Left ventricle myocardium superior (tissue), 1 donor: ENCODE measurements at regions not wholly inside any gene's neighbourhood (a gene's known extent, or its start where the extent isn't known, plus 50 kb on each side); places are given as distances from the start of the nearest gene placed in this dataset.

Experiments used
- ATAC-seq: fragments of 200-7000 bp; cut with Tn5 transposase; one replicate; pipeline ENCODE4 v1.9.1; 2020; ENCODE audit warnings: mild to moderate bottlenecking, moderate library complexity
- DNase-seq: peaks from one replicate; pipeline ENCODE4 v3.0.0-alpha.2; 2020
- intact Hi-C: fragments of 100-400 bp; cut with micrococcal nuclease; formaldehyde crosslinking; loops from one replicate; pipeline ENCODE4 v1.11.0; 2022
- donor health status: DM: no; HTN: yes; CAD: no; lungs with severe emphysema.

GRCh38 chr6:90439586-90439985 lies 142.9 kb upstream of the BACH2 start:
- intact Hi-C loops = no loop called here

DNA sequence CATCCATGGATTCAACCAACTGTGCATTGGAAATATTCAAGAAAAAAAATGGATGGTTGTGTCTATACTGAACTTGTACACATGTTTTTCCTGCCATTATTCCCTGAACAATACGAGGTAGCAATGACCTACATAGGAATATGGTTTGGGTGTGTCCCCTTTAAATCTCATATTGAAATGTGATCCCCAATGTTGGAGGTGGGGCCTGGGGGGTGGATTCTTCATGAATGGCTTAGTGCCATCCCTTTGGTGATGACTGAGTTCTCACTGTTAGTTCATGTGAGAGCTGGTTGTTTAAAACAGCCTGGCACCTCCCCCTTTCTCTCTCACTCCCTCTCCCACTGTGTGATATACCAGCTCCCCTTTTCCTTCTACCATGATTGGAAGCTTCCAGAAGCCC lies 139.8 kb upstream of the BACH2 start:
- no peak for ATAC-seq
- intact Hi-C loops = no loop called here
- DNase-seq = no peak

More at GRCh38 chr6:90439586-90439985, 142.9 kb upstream of the BACH2 start:
- ATAC-seq (no peak), DNase-seq (no peak)

GRCh38 chr6:90435207-90435899 lies 138.7 kb upstream of the BACH2 start:
- no peak for DNase-seq
- peak; percentile 57 for ATAC-seq
- intact Hi-C loops = no loop called here

DNA sequence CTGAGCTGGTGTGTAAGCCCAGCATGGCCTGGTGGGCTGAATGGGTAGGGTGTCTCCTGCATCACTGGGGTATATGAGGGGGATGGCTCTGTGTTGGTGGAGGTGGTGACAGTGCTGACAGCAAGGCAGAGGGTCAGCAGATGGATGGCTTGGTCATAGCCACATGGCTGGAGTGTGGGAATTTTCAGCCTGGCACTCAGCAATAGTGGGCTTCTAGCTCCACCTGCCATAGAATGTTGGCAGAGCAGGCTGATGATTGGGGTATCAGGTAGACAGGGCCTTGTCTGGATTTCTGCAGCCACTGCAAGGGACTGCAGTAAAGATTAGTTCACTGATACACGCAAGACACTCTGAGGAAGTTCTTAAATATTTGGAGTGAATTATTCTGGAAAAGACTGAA lies 137.5 kb upstream of the BACH2 start:
- ATAC-seq = peak; percentile 69
- intact Hi-C loops = no loop called here
- DNase-seq = no peak

DNA sequence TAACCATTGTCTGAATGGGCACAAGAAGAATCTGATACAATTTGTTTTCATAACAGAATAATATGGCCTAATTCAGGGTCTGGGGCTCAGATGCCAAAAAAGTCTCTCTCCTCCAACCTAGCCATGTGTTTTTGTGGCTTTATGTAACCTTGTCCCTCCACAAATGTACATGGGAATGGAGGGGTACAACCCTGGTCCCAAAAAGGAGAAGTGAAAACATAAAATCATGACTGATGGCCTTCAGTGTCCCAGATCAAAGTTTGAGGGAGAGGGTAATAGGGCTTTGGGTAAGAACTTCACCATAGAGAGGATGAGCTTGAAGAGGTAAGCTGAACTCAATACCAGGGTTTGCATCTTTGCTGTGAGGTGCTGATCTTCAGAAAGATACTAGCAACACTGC lies 136.3 kb upstream of the BACH2 start:
- ATAC-seq (no peak), DNase-seq (no peak)
- intact Hi-C loops = no loop called here

DNA sequence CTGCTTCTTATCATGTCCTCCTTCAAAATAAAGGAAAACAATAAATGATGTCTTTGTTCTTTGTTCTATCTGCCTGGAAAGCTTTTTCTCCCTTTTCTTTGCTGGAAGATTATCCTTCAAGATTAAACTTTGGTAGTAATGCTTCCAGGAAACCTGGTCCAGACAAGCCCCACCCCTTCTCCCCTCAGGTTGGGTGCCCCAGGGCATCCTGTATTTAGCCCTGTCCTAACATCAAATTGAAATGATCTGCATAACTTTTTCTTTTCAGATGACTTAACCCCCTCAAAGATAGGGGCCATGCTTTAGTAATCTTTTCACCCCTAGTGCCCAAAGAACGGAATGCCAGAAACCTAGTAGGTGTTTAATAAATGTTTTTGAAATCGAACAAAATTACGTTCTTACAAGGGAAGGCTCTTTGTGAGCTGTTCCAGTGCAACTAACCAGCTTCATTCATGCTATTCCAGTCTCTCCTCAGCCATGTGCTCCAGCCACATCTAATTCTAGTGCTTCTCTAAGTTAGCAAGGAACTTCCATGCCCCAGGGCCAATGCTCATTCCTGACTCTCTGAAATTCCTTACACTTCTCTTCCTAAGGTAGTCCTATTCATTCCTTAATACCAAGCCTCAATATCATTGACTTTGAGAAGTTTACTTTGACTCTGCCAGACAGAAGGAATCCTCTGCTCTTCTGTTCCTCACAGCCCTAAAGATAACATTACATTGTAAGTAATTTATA lies 135.6 kb upstream of the BACH2 start:
- no peak for DNase-seq
- no peak for ATAC-seq
- intact Hi-C loops = no loop called here

- no peak for ATAC-seq
- intact Hi-C loops = no loop called here
- DNase-seq = no peak
Observed at GRCh38 chr6:90431576-90431975, 134.9 kb upstream of the BACH2 start.

DNA sequence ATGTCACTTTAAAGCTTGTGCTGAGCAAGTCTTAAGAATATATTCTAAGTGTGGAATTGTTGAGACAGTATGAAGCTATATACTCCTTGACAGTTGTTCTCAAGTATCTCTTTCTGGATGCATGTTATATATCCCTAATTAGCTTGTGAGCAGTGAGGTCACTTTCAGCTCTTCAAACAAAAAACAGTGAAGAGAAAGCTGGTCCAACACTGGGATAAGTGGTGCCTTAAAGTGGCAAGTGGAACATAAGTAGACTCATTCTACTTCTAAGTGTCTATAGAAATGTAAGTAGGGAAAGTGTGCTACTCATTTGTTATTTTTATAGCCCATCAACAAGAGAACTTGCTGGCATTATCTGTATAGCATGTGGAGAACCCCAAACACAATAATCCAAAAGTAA lies 133.1 kb upstream of the BACH2 start:
- intact Hi-C loops = no loop called here
- no peak for ATAC-seq

DNA sequence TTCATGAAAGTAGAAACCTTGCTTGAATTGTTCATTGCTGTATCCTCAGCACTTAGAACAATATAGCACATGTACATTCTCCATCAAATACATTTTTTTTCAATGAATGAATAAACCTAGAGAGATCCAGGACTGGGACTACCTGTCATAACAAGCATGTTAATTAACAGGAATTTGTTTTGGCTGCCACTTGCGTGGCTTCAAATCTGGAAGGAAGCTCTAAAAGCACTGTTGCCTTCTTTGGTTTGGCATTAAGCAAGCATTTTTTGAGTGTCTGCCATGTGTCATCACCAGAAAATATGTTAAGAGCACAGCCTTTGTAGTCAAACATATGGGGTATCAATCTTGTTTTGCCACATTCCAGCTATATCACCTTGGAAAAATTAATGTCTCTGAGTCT lies 131.9 kb upstream of the BACH2 start:
- intact Hi-C loops = no loop called here
- DNase-seq (no peak), ATAC-seq (no peak)

More for the DNA sequence above, 133.1 kb upstream of the BACH2 start:
- no peak for DNase-seq

GRCh38 chr6:90425161-90425641 lies 128.6 kb upstream of the BACH2 start:
- no peak for DNase-seq
- intact Hi-C loops = no loop called here
- no peak for ATAC-seq

- intact Hi-C loops = no loop called here
- DNase-seq (no peak), ATAC-seq (no peak)
Observed at GRCh38 chr6:90424580-90424979, 127.9 kb upstream of the BACH2 start.

- ATAC-seq (no peak), DNase-seq (no peak)
- intact Hi-C loops = no loop called here
Observed at GRCh38 chr6:90421666-90422065, 125.0 kb upstream of the BACH2 start.

GRCh38 chr6:90420500-90420899 lies 123.9 kb upstream of the BACH2 start:
- ATAC-seq = no peak
- no peak for DNase-seq
- intact Hi-C loops = no loop called here

- peak; percentile 92 for ATAC-seq
- intact Hi-C loops = no loop called here
- DNase-seq = no peak
Observed at GRCh38 chr6:90417385-90417784, 120.7 kb upstream of the BACH2 start.

- DNase-seq (no peak), ATAC-seq (peak; percentile 75)
- intact Hi-C loops = no loop called here
Observed at GRCh38 chr6:90416322-90416721, 119.7 kb upstream of the BACH2 start.

DNA sequence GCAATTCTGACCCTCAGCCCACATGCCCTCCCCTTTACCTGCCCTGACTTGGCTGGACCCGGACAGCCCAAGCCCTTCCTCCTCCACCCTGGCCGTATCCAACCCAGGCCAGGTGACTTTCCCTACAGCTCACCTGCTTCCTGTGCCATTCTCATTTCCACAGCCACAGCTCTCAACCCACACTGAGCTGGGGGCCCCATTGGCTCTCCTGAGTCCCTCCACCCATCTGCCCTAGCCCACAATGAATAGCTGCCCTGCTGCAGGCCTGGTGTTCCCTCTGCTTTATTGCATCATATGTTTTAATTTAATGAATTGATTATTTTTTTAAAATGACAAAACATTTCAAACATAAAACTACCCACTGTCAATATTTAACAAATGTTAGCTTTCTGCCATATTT lies 118.5 kb upstream of the BACH2 start:
- intact Hi-C loops = no loop called here
- DNase-seq (no peak), ATAC-seq (no peak)

GRCh38 chr6:90414352-90414751 lies 117.7 kb upstream of the BACH2 start:
- no peak for DNase-seq

DNA sequence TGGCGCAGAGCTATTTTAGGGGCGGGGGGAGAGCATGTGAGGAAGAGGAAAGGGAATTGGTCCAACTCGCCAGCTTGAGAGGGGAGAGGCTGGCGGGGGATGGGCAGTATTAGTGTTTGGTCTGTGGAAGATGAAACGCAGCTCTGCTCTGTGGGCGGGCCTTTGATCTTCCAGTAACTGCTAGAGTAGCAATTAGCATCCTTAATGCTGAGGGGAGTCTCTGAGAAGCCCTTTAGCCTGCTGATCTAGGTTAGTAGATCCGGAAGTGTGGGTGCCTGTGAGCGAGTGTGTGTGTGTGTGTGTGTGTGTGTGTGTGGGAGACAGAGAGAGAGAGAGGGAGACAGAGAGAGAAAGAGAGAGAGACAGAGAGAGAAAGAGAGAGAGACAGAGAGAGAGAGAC lies 117.2 kb upstream of the BACH2 start:
- peak; percentile 28 for ATAC-seq
- intact Hi-C loops = no loop called here
- DNase-seq = no peak

More at GRCh38 chr6:90414352-90414751, 117.7 kb upstream of the BACH2 start:
- intact Hi-C loops = no loop called here
- ATAC-seq = no peak

- DNase-seq (no peak), ATAC-seq (no peak)
- intact Hi-C loops = no loop called here
Observed at GRCh38 chr6:90413396-90413795, 116.8 kb upstream of the BACH2 start.

DNA sequence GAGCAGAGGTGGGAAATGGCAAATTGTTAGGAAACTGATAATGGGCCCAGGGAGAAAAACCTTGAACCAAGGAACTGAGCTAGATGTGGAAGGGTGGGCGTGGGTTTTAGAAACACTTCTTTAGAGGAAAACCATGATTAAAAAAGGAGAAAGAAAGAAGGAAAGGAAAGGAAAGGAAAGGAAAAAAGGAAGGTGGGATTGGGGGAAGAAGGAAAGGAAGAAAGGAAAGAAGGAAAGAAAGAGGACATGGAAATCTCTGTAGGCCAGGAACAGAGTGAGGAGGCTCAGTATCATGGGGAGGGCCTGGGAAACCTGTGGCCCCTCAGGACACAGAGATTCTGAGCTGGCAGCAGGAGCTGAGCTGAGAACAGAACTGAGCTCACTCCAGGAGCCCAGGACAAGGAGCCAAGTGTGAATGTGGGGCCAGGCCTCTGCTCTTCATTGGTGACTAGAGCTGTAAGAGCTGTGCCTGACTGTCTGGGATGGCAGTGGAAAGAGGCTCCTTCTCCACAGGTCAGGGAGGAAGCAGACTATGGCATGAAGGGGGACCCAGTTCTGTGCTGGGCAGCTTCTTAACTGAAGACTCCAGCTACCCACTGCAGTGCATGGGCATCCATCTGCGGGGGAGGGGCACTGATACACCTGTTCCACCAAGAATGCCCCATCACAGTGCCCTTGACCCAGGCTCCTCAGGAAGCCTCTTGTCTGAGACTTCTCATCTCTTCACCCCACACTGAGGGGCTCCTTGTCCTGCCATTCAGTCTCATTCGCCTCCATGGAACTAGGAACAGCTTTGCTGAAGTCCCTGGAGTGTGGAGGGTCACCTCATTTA lies 116.1 kb upstream of the BACH2 start:
- no peak for DNase-seq
- ATAC-seq = no peak
- intact Hi-C loops = no loop called here
